Activated CD8-positive, alpha-beta T cell treated with anti-CD3 and anti-CD28 coated beads, Interleukin-2, amount 10 ng/mL, durations not matched to agents 7 days and 5 days (primary cell): ENCODE measurements at regions not wholly inside any gene's neighbourhood (a gene's known extent, or its start where the extent isn't known, plus 50 kb on each side); places are given as distances from the start of the nearest gene placed in this dataset.

ENCODE experiments used
- ATAC-seq: fragments of 150-1000 bp; cut with Tn5 transposase; one replicate; pipeline ENCODE4 v1.10.0; 2021; ENCODE audit warnings: moderate library complexity
- CTCF ChIA-PET: fragments of 350-600 bp; sonication (Branson Sonifier 250); formaldehyde crosslinking; loops from one replicate; lab custom pipeline; 2021; ENCODE audit warnings: antibody characterized with exemption; lab: Charles Lee
- POLR2A ChIA-PET: fragments of 350-600 bp; sonication (Branson Sonifier 250); formaldehyde crosslinking; loops from one replicate; lab custom pipeline; 2021; ENCODE audit warnings: antibody characterized with exemption; lab: Charles Lee
- DNase-seq: peaks from one replicate; pipeline ENCODE4 v3.0.0-alpha.2; 2020
- H3K27ac Mint-ChIP-seq: one replicate; pipeline ENCODE4 v1.8.0; 2021; ENCODE audit warnings: mild to moderate bottlenecking, mixed read lengths
- H3K27me3 Mint-ChIP-seq: one replicate; pipeline ENCODE4 v1.8.0; 2021; ENCODE audit warnings: low read depth, mixed read lengths
- H3K36me3 Mint-ChIP-seq: one replicate; pipeline ENCODE4 v1.8.0; 2021; ENCODE audit warnings: low read depth, mixed read lengths
- H3K4me1 Mint-ChIP-seq: one replicate; pipeline ENCODE4 v1.8.0; 2021; ENCODE audit warnings: low read depth, mixed read lengths
- H3K4me3 Mint-ChIP-seq: one replicate; pipeline ENCODE4 v1.8.0; 2021; ENCODE audit warnings: mild to moderate bottlenecking, mixed read lengths
- H3K9me3 Mint-ChIP-seq: one replicate; pipeline ENCODE4 v1.8.0; 2022; ENCODE audit warnings: mixed read lengths; ENCODE audit not compliant: insufficient read depth

GRCh38 chr12:87828382-87828973 lies 200.7 kb downstream of the C12orf50 start:
- H3K36me3 Mint-ChIP-seq = no peaks in the 10 kb centered on the region
- H3K27me3 Mint-ChIP-seq = no peaks in the 10 kb centered on the region
- DNase-seq (no peak), ATAC-seq (no peak)
- no peak overlapping the region for H3K4me3 Mint-ChIP-seq
- H3K27ac Mint-ChIP-seq = no peak overlapping the region
- H3K9me3 Mint-ChIP-seq = no peaks in the 10 kb centered on the region
- ChIA-PET CTCF (no interaction called here), POLR2A (no interaction called here)
- no peaks in the 10 kb centered on the region for H3K4me1 Mint-ChIP-seq

DNA sequence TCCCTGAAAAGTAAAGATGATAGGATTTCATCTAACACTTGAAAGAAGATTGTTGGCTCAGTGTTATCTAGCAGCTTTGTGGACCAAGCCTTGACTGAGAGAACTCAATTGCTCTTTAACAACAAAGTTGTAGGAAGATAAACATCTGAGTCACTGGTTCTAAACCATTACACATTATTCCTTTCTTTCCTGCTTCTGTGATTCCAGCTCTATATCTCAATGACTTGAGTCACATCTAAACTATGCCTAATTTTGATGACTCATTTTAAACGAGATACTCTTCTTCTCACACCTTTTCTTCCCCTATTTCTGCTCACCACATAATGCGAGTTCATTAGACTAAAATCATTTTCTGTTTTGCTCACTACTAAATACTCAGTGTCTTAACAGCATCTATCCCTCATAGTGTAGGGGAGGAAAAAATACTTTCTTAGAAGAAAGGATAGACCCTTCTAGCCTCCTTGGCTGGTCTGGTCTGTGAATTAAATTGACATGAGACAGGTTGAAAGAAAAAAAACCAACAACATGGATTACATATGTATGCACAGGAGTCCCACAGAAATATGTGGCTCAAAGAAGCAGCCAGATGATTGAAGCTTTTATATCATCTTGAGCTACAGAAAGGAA lies 201.4 kb downstream of the C12orf50 start:
- ChIA-PET CTCF (no interaction called here), POLR2A (no interaction called here)
- Mint-ChIP-seq H3K36me3 (no peaks in the 10 kb centered on the region), H3K4me1 (no peaks in the 10 kb centered on the region), H3K27ac (no peak overlapping the region), H3K9me3 (no peaks in the 10 kb centered on the region), H3K27me3 (no peaks in the 10 kb centered on the region), H3K4me3 (no peak overlapping the region)
- ATAC-seq (no peak), DNase-seq (no peak)

DNA sequence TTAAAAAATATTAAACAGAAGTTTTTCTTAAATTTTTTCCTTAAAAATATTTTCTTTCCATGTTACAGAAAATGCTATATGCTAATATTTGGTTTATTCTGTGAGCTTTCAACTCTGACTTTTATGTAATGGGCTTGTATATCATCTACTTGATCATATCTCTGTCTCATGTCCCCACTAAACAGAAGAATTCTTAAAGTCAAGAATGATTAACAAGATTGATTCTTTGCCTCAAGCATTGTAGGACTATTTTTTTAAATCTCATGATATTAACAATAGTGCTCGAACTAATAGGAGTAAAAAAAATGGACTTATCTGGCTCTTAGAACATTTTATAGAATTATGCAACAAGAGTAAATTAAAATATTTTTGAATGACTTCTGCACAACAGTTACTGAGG lies 206.3 kb downstream of the C12orf50 start:
- no peak for DNase-seq
- no peaks in the 10 kb centered on the region for H3K27me3 Mint-ChIP-seq
- no peak overlapping the region for H3K4me3 Mint-ChIP-seq
- ATAC-seq = no peak
- CTCF ChIA-PET = no interaction called here
- no peaks in the 10 kb centered on the region for H3K4me1 Mint-ChIP-seq
- no peak overlapping the region for H3K27ac Mint-ChIP-seq
- POLR2A ChIA-PET = no interaction called here
- no peaks in the 10 kb centered on the region for H3K36me3 Mint-ChIP-seq
- H3K9me3 Mint-ChIP-seq = no peaks in the 10 kb centered on the region

- Mint-ChIP-seq H3K36me3 (no peaks in the 10 kb centered on the region), H3K27ac (no peak overlapping the region), H3K4me1 (no peaks in the 10 kb centered on the region), H3K4me3 (no peak overlapping the region), H3K9me3 (no peaks in the 10 kb centered on the region), H3K27me3 (no peaks in the 10 kb centered on the region)
- POLR2A ChIA-PET = no interaction called here
- ATAC-seq (no peak), DNase-seq (no peak)
- CTCF ChIA-PET = no interaction called here
Measured at GRCh38 chr12:87820524-87821202, 208.5 kb downstream of the C12orf50 start.

GRCh38 chr12:87818441-87818840 lies 210.8 kb downstream of the C12orf50 start:
- ATAC-seq = no peak
- Mint-ChIP-seq H3K36me3 (no peaks in the 10 kb centered on the region), H3K27ac (no peak overlapping the region), H3K27me3 (no peaks in the 10 kb centered on the region), H3K9me3 (no peaks in the 10 kb centered on the region), H3K4me3 (no peak overlapping the region), H3K4me1 (no peaks in the 10 kb centered on the region)
- DNase-seq = no peak
- POLR2A ChIA-PET = no interaction called here
- CTCF ChIA-PET = no interaction called here

- DNase-seq (no peak), ATAC-seq (no peak)
- no peaks in the 10 kb centered on the region for H3K4me1 Mint-ChIP-seq
- H3K27ac Mint-ChIP-seq = no peak overlapping the region
- peaks cover 2% of the 10 kb centered on the region for H3K9me3 Mint-ChIP-seq
- no peaks in the 10 kb centered on the region for H3K27me3 Mint-ChIP-seq
- CTCF ChIA-PET = no interaction called here
- no peak overlapping the region for H3K4me3 Mint-ChIP-seq
- no peaks in the 10 kb centered on the region for H3K36me3 Mint-ChIP-seq
- POLR2A ChIA-PET = no interaction called here
Measured at GRCh38 chr12:87815771-87816585, 213.2 kb downstream of the C12orf50 start.

GRCh38 chr12:87814625-87815024 lies 214.6 kb downstream of the C12orf50 start:
- DNase-seq (no peak), ATAC-seq (no peak)
- Mint-ChIP-seq H3K9me3 (peaks cover 4% of the 10 kb centered on the region), H3K27me3 (no peaks in the 10 kb centered on the region), H3K36me3 (no peaks in the 10 kb centered on the region), H3K4me3 (no peak overlapping the region), H3K4me1 (no peaks in the 10 kb centered on the region), H3K27ac (no peak overlapping the region)
- ChIA-PET CTCF (no interaction called here), POLR2A (no interaction called here)

GRCh38 chr12:87813476-87814234 lies 215.5 kb downstream of the C12orf50 start:
- H3K9me3 Mint-ChIP-seq = peaks cover 4% of the 10 kb centered on the region
- H3K27ac Mint-ChIP-seq = no peak overlapping the region
- no peaks in the 10 kb centered on the region for H3K36me3 Mint-ChIP-seq
- ATAC-seq = no peak
- no peak overlapping the region for H3K4me3 Mint-ChIP-seq
- ChIA-PET CTCF (no interaction called here), POLR2A (no interaction called here)
- no peaks in the 10 kb centered on the region for H3K27me3 Mint-ChIP-seq
- DNase-seq = no peak
- no peaks in the 10 kb centered on the region for H3K4me1 Mint-ChIP-seq

GRCh38 chr12:87812681-87813080 lies 216.5 kb downstream of the C12orf50 start:
- Mint-ChIP-seq H3K4me1 (no peaks in the 10 kb centered on the region), H3K36me3 (no peaks in the 10 kb centered on the region), H3K9me3 (peaks cover 4% of the 10 kb centered on the region), H3K27me3 (no peaks in the 10 kb centered on the region), H3K4me3 (no peak overlapping the region), H3K27ac (no peak overlapping the region)
- ATAC-seq (no peak), DNase-seq (no peak)
- ChIA-PET POLR2A (no interaction called here), CTCF (no interaction called here)

- Mint-ChIP-seq H3K9me3 (peaks cover 4% of the 10 kb centered on the region), H3K4me3 (no peak overlapping the region), H3K27me3 (no peaks in the 10 kb centered on the region), H3K36me3 (no peaks in the 10 kb centered on the region), H3K27ac (no peak overlapping the region), H3K4me1 (no peaks in the 10 kb centered on the region)
- ATAC-seq (no peak), DNase-seq (no peak)
- POLR2A ChIA-PET = no interaction called here
- CTCF ChIA-PET = no interaction called here
Measured at GRCh38 chr12:87812030-87812429, 217.2 kb downstream of the C12orf50 start.

DNA sequence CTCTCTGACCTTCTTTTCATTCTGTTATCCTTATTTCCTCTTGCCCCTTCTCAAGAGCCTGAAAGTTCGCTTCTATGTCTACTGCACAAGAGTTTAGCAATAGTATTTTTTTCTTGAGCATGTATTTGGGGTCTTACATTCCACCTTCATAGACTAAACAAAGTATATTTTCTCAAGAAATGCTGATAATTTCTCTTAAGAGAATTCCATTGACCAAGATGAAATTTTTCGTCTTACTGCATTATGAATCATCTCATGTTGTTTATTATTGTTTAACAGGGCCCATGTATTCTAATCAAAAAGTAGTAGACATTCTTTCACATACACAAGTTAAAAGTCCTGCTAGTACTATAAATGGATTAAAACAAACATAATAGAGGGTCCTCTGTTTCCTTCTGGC lies 219.3 kb downstream of the C12orf50 start:
- H3K4me1 Mint-ChIP-seq = no peaks in the 10 kb centered on the region
- ChIA-PET POLR2A (no interaction called here), CTCF (no interaction called here)
- DNase-seq (no peak), ATAC-seq (no peak)
- no peak overlapping the region for H3K4me3 Mint-ChIP-seq
- no peaks in the 10 kb centered on the region for H3K27me3 Mint-ChIP-seq
- no peak overlapping the region for H3K27ac Mint-ChIP-seq
- H3K9me3 Mint-ChIP-seq = peaks cover 4% of the 10 kb centered on the region
- no peaks in the 10 kb centered on the region for H3K36me3 Mint-ChIP-seq
